K562 (cell line): ENCODE measurements at regions not wholly inside any gene's neighbourhood (a gene's known extent, or its start where the extent isn't known, plus 50 kb on each side); places are given as distances from the start of the nearest gene placed in this dataset.

Source experiments
- ATAC-seq: fragments of 200-7000 bp; cut with Tn5 transposase; 3 replicates; pipeline ENCODE4 v1.9.1; 2020; ENCODE audit warnings: moderate library complexity
- BruUV-seq: library from RNA; stranded (reverse); fragments of 400-500 nt; replicated peaks from 2 replicates; lab custom pipeline; 2021; lab: Mats Ljungman, UMichigan
- CTCF ChIA-PET: fragments of 300-600 bp; formaldehyde crosslinking; extraction: SDS; loops from one replicate; lab custom pipeline; 2021; ENCODE audit warnings: low intra/inter-chr PET ratio; lab: Yijun Ruan, JAX
- POLR2A ChIA-PET: fragments of 300-600, 350-650 bp; sonication (Branson Sonifier 250); formaldehyde crosslinking; extraction: SDS; loops from one replicate; lab custom pipeline; 2021; ENCODE audit warnings: antibody characterized with exemption, inconsistent platforms; lab: Yijun Ruan, JAX
- DNase-seq, 4 experiments: peaks; one replicate each; pipeline versions ENCODE4 v3.0.0 to v3.0.0-alpha.2; 2011 to 2018; ENCODE audit warnings: low spot score in 3 of 4, mixed read lengths in 3 of 4; ENCODE audit errors: extremely low read depth in 1 of 4
- FAIRE-seq: peaks from 2 replicates; lab custom pipeline; 2011; peaks lifted over from hg19 to GRCh38; lab: Jason Lieb, UNC
- H2AFZ ChIP-seq: 2 replicates; pipeline ENCODE4 v1.6.0; 2011; ENCODE audit warnings: low read depth, low read length, control low read depth, inconsistent platforms
- H3K27ac ChIP-seq: fragments of 200-600 bp; 3 replicates; pipeline ENCODE4 v1.8.0; 2011; ENCODE audit warnings: low read depth, mild to moderate bottlenecking, control low read depth, inconsistent platforms, low read length, moderate library complexity, mixed read lengths; ENCODE audit errors: extremely low read depth
- H3K27me3 ChIP-seq, 2 experiments: fragments of 300-600 bp in 1 of 2; 2 replicates in 1 of 2; 3 replicates in 1 of 2; pipeline versions ENCODE4 v1.6.0 to v1.8.0; 2011; ENCODE audit warnings: inconsistent platforms in 2 of 2, low read length in 2 of 2, mild to moderate bottlenecking in 1 of 2, mixed read lengths in 1 of 2, moderate library complexity in 1 of 2; ENCODE audit not compliant: control insufficient read depth in 2 of 2, insufficient read depth in 2 of 2
- H3K36me3 ChIP-seq: fragments of 300-600 bp; 3 replicates; pipeline ENCODE4 v1.8.0; 2011; ENCODE audit warnings: mild to moderate bottlenecking, low read length, inconsistent platforms; ENCODE audit not compliant: control insufficient read depth, insufficient read depth
- H3K4me1 ChIP-seq, 2 experiments: fragments of 200-600 bp in 1 of 2; replicated peaks in 1 of 2; 2 replicates in 1 of 2; 3 replicates in 1 of 2; pipeline versions ENCODE4 v1.5.1 to v1.8.0; 2011; ENCODE audit warnings: inconsistent platforms in 2 of 2, low read length in 2 of 2, mild to moderate bottlenecking in 1 of 2, mixed read lengths in 1 of 2, moderate library complexity in 1 of 2; ENCODE audit not compliant: control insufficient read depth in 2 of 2, insufficient read depth in 2 of 2
- H3K4me2 ChIP-seq: 2 replicates; pipeline ENCODE4 v1.6.1; 2011; ENCODE audit warnings: low read length, control low read depth, inconsistent platforms, mixed read lengths; ENCODE audit not compliant: insufficient read depth
- H3K4me3 ChIP-seq: fragments of 200-600 bp; sonication (generic), shearing (Covaris generic); 2 replicates; pipeline ENCODE4 v1.5.1; 2016; ENCODE audit warnings: control low read depth, inconsistent platforms
- H3K79me2 ChIP-seq: fragments of 200-600 bp; 3 replicates; pipeline ENCODE4 v1.8.0; 2011; ENCODE audit warnings: low read length, inconsistent platforms; ENCODE audit not compliant: control insufficient read depth, insufficient read depth
- H3K9ac ChIP-seq, 2 experiments: 2 replicates each; pipeline versions ENCODE4 v1.6.0 to v1.6.1; 2011; ENCODE audit warnings: low read depth in 2 of 2, low read length in 2 of 2, control low read depth in 1 of 2, inconsistent platforms in 1 of 2, mild to moderate bottlenecking in 1 of 2, mixed read lengths in 1 of 2; ENCODE audit not compliant: insufficient read depth in 1 of 2
- H3K9me1 ChIP-seq: one replicate; pipeline ENCODE4 v1.6.0; 2011; ENCODE audit warnings: inconsistent platforms, mild to moderate bottlenecking, low read length, moderate library complexity; ENCODE audit not compliant: control insufficient read depth, insufficient read depth
- H3K9me3 ChIP-seq: replicated peaks from 2 replicates; pipeline ENCODE4 v1.5.1; 2011; ENCODE audit warnings: low read depth, low read length, inconsistent platforms; ENCODE audit not compliant: control insufficient read depth, insufficient read depth
- H4K20me1 ChIP-seq: replicated peaks from 2 replicates; pipeline ENCODE4 v1.6.1; 2011; ENCODE audit warnings: low read length, inconsistent platforms, mixed read lengths; ENCODE audit not compliant: control insufficient read depth, insufficient read depth
- ATF3 ChIP-seq, 2 experiments: fragments of 450-650 bp in 1 of 2; sonication (generic) in 1 of 2; formaldehyde crosslinking in 1 of 2; IDR thresholded peaks in 1 of 2; conservative IDR thresholded peaks in 1 of 2; 2 replicates each; pipeline versions ENCODE4 v1.6.1 to v1.8.1; 2016 to 2023; ENCODE audit warnings: mild to moderate bottlenecking in 2 of 2, moderate library complexity in 2 of 2, inconsistent platforms in 1 of 2, missing genetic modification reagents in 1 of 2
- BRD4 ChIP-seq: fragments of 200-600 bp; sonication (generic); IDR thresholded peaks from 2 replicates; pipeline ENCODE4 v1.6.1; 2017; ENCODE audit warnings: inconsistent platforms
- CEBPB ChIP-seq: fragments of 450-650 bp; IDR thresholded peaks from 2 replicates; pipeline ENCODE4 v1.6.1; 2016; ENCODE audit warnings: missing genetic modification characterization, missing compliant biosample characterization
- ELF2 ChIP-seq: fragments of 250-450 bp; sonication (Bioruptor Pico); IDR thresholded peaks from 2 replicates; pipeline ENCODE4 v1.5.0; 2021; ENCODE audit warnings: mild to moderate bottlenecking
- ETS1 ChIP-seq: conservative IDR thresholded peaks from 2 replicates; pipeline ENCODE4 v1.6.1; 2011; ENCODE audit warnings: low read depth, mild to moderate bottlenecking, low read length; ENCODE audit not compliant: control insufficient read depth
- HNRNPK ChIP-seq: fragments of 200-400 bp; formaldehyde crosslinking; IDR thresholded peaks from one replicate; pipeline ENCODE4 v1.6.1; 2018; ENCODE audit warnings: mild to moderate bottlenecking, low read depth, low read length; ENCODE audit not compliant: poor library complexity, severe bottlenecking
- POLR3A ChIP-seq: IDR thresholded peaks from 2 replicates; pipeline ENCODE4 v1.6.1; 2011; ENCODE audit warnings: borderline replicate concordance, mild to moderate bottlenecking, moderate library complexity; ENCODE audit not compliant: insufficient read length, insufficient read depth; ENCODE audit errors: extremely low read depth
- SNIP1 ChIP-seq: fragments of 450-650 bp; IDR thresholded peaks from 2 replicates; pipeline ENCODE4 v1.7.1; 2017; ENCODE audit warnings: low read depth, mild to moderate bottlenecking
- SUPT5H ChIP-seq: fragments of 450-650 bp; IDR thresholded peaks from 2 replicates; pipeline ENCODE4 v1.6.1; 2016
- TAF7 ChIP-seq: fragments of 450-650 bp; IDR thresholded peaks from 2 replicates; pipeline ENCODE4 v1.6.1; 2016; ENCODE audit warnings: missing genetic modification characterization, missing compliant biosample characterization
- U2AF1 ChIP-seq: fragments of 200-400 bp; formaldehyde crosslinking; optimal IDR thresholded peaks from 2 replicates; pipeline ENCODE3; 2017; ENCODE audit warnings: mild to moderate bottlenecking, low read depth, low read length, moderate library complexity
- UBTF ChIP-seq, 2 experiments: IDR thresholded peaks; 2 replicates each; pipeline ENCODE4 v1.6.1; 2012; ENCODE audit warnings: improper control_type of control experiment in 2 of 2, low read depth in 2 of 2, low read length in 2 of 2, borderline replicate concordance in 1 of 2
- ZNF57 ChIP-seq: fragments of 450-650 bp; formaldehyde crosslinking; IDR thresholded peaks from 2 replicates; pipeline ENCODE4 v1.4.0; 2020; ENCODE audit warnings: mild to moderate bottlenecking, moderate library complexity
- WGBS: fragments of 100-300 bp; shearing (Covaris generic); methylation state at CpG from one replicate; pipeline ENCODE4 v1.1.6; 2016; ENCODE audit warnings: low coverage, mixed read lengths; ENCODE audit not compliant: insufficient coverage; ENCODE audit errors: missing lambda C conversion rate; 5-methylcytosine and 5-hydroxymethylcytosine counted together
- in situ Hi-C: fragments of 300-500 bp; cut with MboI; formaldehyde crosslinking; loops from 4 replicates; pipeline ENCODE4 v1.15.0; 2018; ENCODE audit warnings: inconsistent platforms, mixed read lengths
- intact Hi-C: fragments of 100-400 bp; cut with micrococcal nuclease; formaldehyde crosslinking; loops from 2 replicates; pipeline ENCODE4 v1.14.2; 2022
- TF ChIP-seq, protein P1 (sequence below): sonication (generic); formaldehyde crosslinking; IDR thresholded peaks from 2 replicates; pipeline ENCODE4 v1.8.1; 2022; ENCODE audit warnings: missing genetic modification reagents

DNA sequence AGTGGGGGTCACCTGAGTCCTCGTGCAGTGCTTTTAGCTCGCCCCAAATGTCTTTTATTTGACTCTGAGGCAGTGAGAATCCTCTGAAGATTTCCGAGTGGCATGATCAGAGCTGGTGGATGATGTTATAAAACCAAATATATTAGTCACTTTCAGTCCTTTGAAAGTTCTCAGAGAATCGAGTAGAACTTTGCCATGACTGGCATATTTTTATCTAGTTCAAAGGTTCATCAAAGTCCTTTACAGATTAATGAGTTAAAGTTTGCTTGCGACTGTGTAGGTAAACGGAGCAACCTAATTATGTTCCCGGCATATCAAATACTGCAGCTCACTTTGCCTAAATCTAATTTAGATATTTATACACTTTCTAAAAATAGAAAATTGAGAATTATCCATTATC, 498.5 kb upstream of the NOX3 start:
- Histone ChIP-seq H3K79me2 (no peaks in the 10 kb centered on the region), H3K27ac (no peak overlapping the region), H3K36me3 (no peaks in the 10 kb centered on the region), H3K4me3 (no peak overlapping the region), H3K9ac (no peak overlapping the region), H4K20me1 (no peaks in the 10 kb centered on the region), H3K4me1 (no peaks in the 10 kb centered on the region), H3K4me2 (no peak overlapping the region), H3K27me3 (no peaks in the 10 kb centered on the region), H3K9me3 (no peaks in the 10 kb centered on the region), H2AFZ (no peak overlapping the region), H3K9me1 (no peaks in the 10 kb centered on the region)
- no peak for FAIRE-seq
- intact Hi-C loops (no loop called here), in situ Hi-C loops (no loop called here)
- no TSS peak for BruUV-seq
- ATAC-seq = no peak
- 0% methylated on average over 7 of the region's 7 CpGs for WGBS
- CTCF ChIA-PET = no interaction called here
- no peak for DNase-seq
- no peak for TF ChIP-seq ZNF57 (CRISPR knock-in tag)
- no peak for TF ChIP-seq SNIP1
- TF ChIP-seq ELF2 (CRISPR knock-in tag) = no peak
- no peak for TF ChIP-seq BRD4
- TF ChIP-seq POLR3A = no peak
- TF ChIP-seq ETS1 = no peak
- no peak for TF ChIP-seq ATF3 (IDR thresholded peaks at IDR 0.05)
- TF ChIP-seq ATF3 (CRISPR knock-in tag; conservative IDR thresholded peaks at IDR 0.05) = no peak
- TF ChIP-seq HNRNPK = no peak
- no peak for TF ChIP-seq SUPT5H
- TF ChIP-seq U2AF1 = no peak
- no peak for TF ChIP-seq CEBPB
- TF ChIP-seq TAF7 = no peak
- no peak for TF ChIP-seq UBTF (IDR thresholded peaks at IDR 0.05; ENCODE audit: borderline replicate concordance in 1 of 2, low read depth in 2 of 2, low read length in 2 of 2)
- TF ChIP-seq, protein P1, sequence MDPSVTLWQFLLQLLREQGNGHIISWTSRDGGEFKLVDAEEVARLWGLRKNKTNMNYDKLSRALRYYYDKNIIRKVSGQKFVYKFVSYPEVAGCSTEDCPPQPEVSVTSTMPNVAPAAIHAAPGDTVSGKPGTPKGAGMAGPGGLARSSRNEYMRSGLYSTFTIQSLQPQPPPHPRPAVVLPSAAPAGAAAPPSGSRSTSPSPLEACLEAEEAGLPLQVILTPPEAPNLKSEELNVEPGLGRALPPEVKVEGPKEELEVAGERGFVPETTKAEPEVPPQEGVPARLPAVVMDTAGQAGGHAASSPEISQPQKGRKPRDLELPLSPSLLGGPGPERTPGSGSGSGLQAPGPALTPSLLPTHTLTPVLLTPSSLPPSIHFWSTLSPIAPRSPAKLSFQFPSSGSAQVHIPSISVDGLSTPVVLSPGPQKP = no peak
- POLR2A ChIA-PET = no interaction called here
